ENCODE measurements at regions not wholly inside any gene's neighbourhood (a gene's known extent, or its start where the extent isn't known, plus 50 kb on each side); places are given as distances from the start of the nearest gene placed in this dataset.

GRCh38 chr3:159137949-159138348 lies 336.1 kb downstream of the MFSD1 start:
- H3K9ac ChIP-seq (ENCODE audit: low read depth, low read length), result no peak overlapping the region

GRCh38 chr3:159139326-159139725 lies 337.5 kb downstream of the MFSD1 start:
- H3K9ac ChIP-seq (ENCODE audit: low read depth, low read length), result no peak overlapping the region
- no peaks in the 10 kb centered on the region for H3K4me1 ChIP-seq (ENCODE audit: control insufficient read depth, insufficient read depth, low read length)
- H3K36me3 ChIP-seq (ENCODE audit: control insufficient read depth, insufficient read depth, low read length), result no peaks in the 10 kb centered on the region
- no peak overlapping the region for H3K4me3 ChIP-seq (ENCODE audit: low read depth, low read length)
- H3K27me3 ChIP-seq (ENCODE audit: control insufficient read depth, insufficient read depth, low read length), result no peaks in the 10 kb centered on the region
- no peaks in the 10 kb centered on the region for H3K9me3 ChIP-seq (ENCODE audit: control insufficient read depth, insufficient read depth, low read length)

More at GRCh38 chr3:159137949-159138348, 336.1 kb downstream of the MFSD1 start:
- no peaks in the 10 kb centered on the region for H3K36me3 ChIP-seq (ENCODE audit: control insufficient read depth, insufficient read depth, low read length)
- no peaks in the 10 kb centered on the region for H3K27me3 ChIP-seq (ENCODE audit: control insufficient read depth, insufficient read depth, low read length)
- no peak overlapping the region for H3K4me3 ChIP-seq (ENCODE audit: low read depth, low read length)
- H3K4me1 ChIP-seq (ENCODE audit: control insufficient read depth, insufficient read depth, low read length), result no peaks in the 10 kb centered on the region
- H3K9me3 ChIP-seq (ENCODE audit: control insufficient read depth, insufficient read depth, low read length), result no peaks in the 10 kb centered on the region

- H3K27me3 ChIP-seq (ENCODE audit: control insufficient read depth, insufficient read depth, low read length), result no peaks in the 10 kb centered on the region
- no peaks in the 10 kb centered on the region for H3K9me3 ChIP-seq (ENCODE audit: control insufficient read depth, insufficient read depth, low read length)
- no peak overlapping the region for H3K9ac ChIP-seq (ENCODE audit: low read depth, low read length)
- H3K4me3 ChIP-seq (ENCODE audit: low read depth, low read length), result no peak overlapping the region
- no peaks in the 10 kb centered on the region for H3K36me3 ChIP-seq (ENCODE audit: control insufficient read depth, insufficient read depth, low read length)
- H3K4me1 ChIP-seq (ENCODE audit: control insufficient read depth, insufficient read depth, low read length), result no peaks in the 10 kb centered on the region
These were observed 342.6 kb downstream of the MFSD1 start for GRCh38 chr3:159144472-159144871.

GRCh38 chr3:159144891-159145290 lies 343.0 kb downstream of the MFSD1 start:
- Histone ChIP-seq H3K27me3 (ENCODE audit: control insufficient read depth, insufficient read depth, low read length) (no peaks in the 10 kb centered on the region), H3K36me3 (ENCODE audit: control insufficient read depth, insufficient read depth, low read length) (no peaks in the 10 kb centered on the region), H3K4me3 (ENCODE audit: low read depth, low read length) (no peak overlapping the region), H3K9me3 (ENCODE audit: control insufficient read depth, insufficient read depth, low read length) (no peaks in the 10 kb centered on the region), H3K9ac (ENCODE audit: low read depth, low read length) (no peak overlapping the region), H3K4me1 (ENCODE audit: control insufficient read depth, insufficient read depth, low read length) (peaks cover under 1% of the 10 kb centered on the region)

- no peak overlapping the region for H3K4me3 ChIP-seq (ENCODE audit: low read depth, low read length)
- H3K9ac ChIP-seq (ENCODE audit: low read depth, low read length), result no peak overlapping the region
- H3K27me3 ChIP-seq (ENCODE audit: control insufficient read depth, insufficient read depth, low read length), result peaks cover 2% of the 10 kb centered on the region
- H3K9me3 ChIP-seq (ENCODE audit: control insufficient read depth, insufficient read depth, low read length), result no peaks in the 10 kb centered on the region
- H3K36me3 ChIP-seq (ENCODE audit: control insufficient read depth, insufficient read depth, low read length), result no peaks in the 10 kb centered on the region
- peaks cover 2% of the 10 kb centered on the region for H3K4me1 ChIP-seq (ENCODE audit: control insufficient read depth, insufficient read depth, low read length)
These were observed 344.5 kb downstream of the MFSD1 start for GRCh38 chr3:159146392-159146791.

GRCh38 chr3:159146856-159147435 lies 345.1 kb downstream of the MFSD1 start:
- H3K9ac ChIP-seq (ENCODE audit: low read depth, low read length), result no peak overlapping the region
- H3K27me3 ChIP-seq (ENCODE audit: control insufficient read depth, insufficient read depth, low read length), result peaks cover 2% of the 10 kb centered on the region
- H3K4me1 ChIP-seq (ENCODE audit: control insufficient read depth, insufficient read depth, low read length), result peaks cover 2% of the 10 kb centered on the region
- no peaks in the 10 kb centered on the region for H3K9me3 ChIP-seq (ENCODE audit: control insufficient read depth, insufficient read depth, low read length)
- H3K4me3 ChIP-seq (ENCODE audit: low read depth, low read length), result no peak overlapping the region
- no peaks in the 10 kb centered on the region for H3K36me3 ChIP-seq (ENCODE audit: control insufficient read depth, insufficient read depth, low read length)

- H3K4me1 ChIP-seq (ENCODE audit: control insufficient read depth, insufficient read depth, low read length), result peaks cover 2% of the 10 kb centered on the region
- H3K9me3 ChIP-seq (ENCODE audit: control insufficient read depth, insufficient read depth, low read length), result no peaks in the 10 kb centered on the region
- no peak overlapping the region for H3K4me3 ChIP-seq (ENCODE audit: low read depth, low read length)
- H3K9ac ChIP-seq (ENCODE audit: low read depth, low read length), result no peak overlapping the region
- H3K36me3 ChIP-seq (ENCODE audit: control insufficient read depth, insufficient read depth, low read length), result no peaks in the 10 kb centered on the region
- H3K27me3 ChIP-seq (ENCODE audit: control insufficient read depth, insufficient read depth, low read length), result peaks cover 2% of the 10 kb centered on the region
These were observed 346.0 kb downstream of the MFSD1 start for GRCh38 chr3:159147813-159148212.

- Histone ChIP-seq H3K9me3 (ENCODE audit: control insufficient read depth, insufficient read depth, low read length) (no peaks in the 10 kb centered on the region), H3K27me3 (ENCODE audit: control insufficient read depth, insufficient read depth, low read length) (peaks cover 2% of the 10 kb centered on the region), H3K36me3 (ENCODE audit: control insufficient read depth, insufficient read depth, low read length) (no peaks in the 10 kb centered on the region), H3K4me3 (ENCODE audit: low read depth, low read length) (no peak overlapping the region), H3K4me1 (ENCODE audit: control insufficient read depth, insufficient read depth, low read length) (peaks cover 2% of the 10 kb centered on the region), H3K9ac (ENCODE audit: low read depth, low read length) (no peak overlapping the region)
These were observed 346.6 kb downstream of the MFSD1 start for GRCh38 chr3:159148466-159148865.

- H3K4me3 ChIP-seq (ENCODE audit: low read depth, low read length), result no peak overlapping the region
- H3K27me3 ChIP-seq (ENCODE audit: control insufficient read depth, insufficient read depth, low read length), result peaks cover 2% of the 10 kb centered on the region
- H3K9me3 ChIP-seq (ENCODE audit: control insufficient read depth, insufficient read depth, low read length), result no peaks in the 10 kb centered on the region
- no peaks in the 10 kb centered on the region for H3K36me3 ChIP-seq (ENCODE audit: control insufficient read depth, insufficient read depth, low read length)
- no peak overlapping the region for H3K9ac ChIP-seq (ENCODE audit: low read depth, low read length)
- H3K4me1 ChIP-seq (ENCODE audit: control insufficient read depth, insufficient read depth, low read length), result peaks cover 2% of the 10 kb centered on the region
These were observed 347.3 kb downstream of the MFSD1 start for GRCh38 chr3:159149131-159149530.

- Histone ChIP-seq H3K4me1 (ENCODE audit: control insufficient read depth, insufficient read depth, low read length) (peaks cover 2% of the 10 kb centered on the region), H3K27me3 (ENCODE audit: control insufficient read depth, insufficient read depth, low read length) (peaks cover 2% of the 10 kb centered on the region), H3K9me3 (ENCODE audit: control insufficient read depth, insufficient read depth, low read length) (no peaks in the 10 kb centered on the region), H3K4me3 (ENCODE audit: low read depth, low read length) (no peak overlapping the region), H3K36me3 (ENCODE audit: control insufficient read depth, insufficient read depth, low read length) (no peaks in the 10 kb centered on the region), H3K9ac (ENCODE audit: low read depth, low read length) (no peak overlapping the region)
These were observed 347.8 kb downstream of the MFSD1 start for GRCh38 chr3:159149633-159150032.

- no peaks in the 10 kb centered on the region for H3K9me3 ChIP-seq (ENCODE audit: control insufficient read depth, insufficient read depth, low read length)
These were observed 348.3 kb downstream of the MFSD1 start for GRCh38 chr3:159150180-159150579.

GRCh38 chr3:159151130-159151529 lies 349.3 kb downstream of the MFSD1 start:
- Histone ChIP-seq H3K9ac (ENCODE audit: low read depth, low read length) (no peak overlapping the region), H3K36me3 (ENCODE audit: control insufficient read depth, insufficient read depth, low read length) (no peaks in the 10 kb centered on the region), H3K4me3 (ENCODE audit: low read depth, low read length) (no peak overlapping the region), H3K9me3 (ENCODE audit: control insufficient read depth, insufficient read depth, low read length) (no peaks in the 10 kb centered on the region), H3K4me1 (ENCODE audit: control insufficient read depth, insufficient read depth, low read length) (peaks cover 2% of the 10 kb centered on the region), H3K27me3 (ENCODE audit: control insufficient read depth, insufficient read depth, low read length) (peaks cover 2% of the 10 kb centered on the region)

More at GRCh38 chr3:159150180-159150579, 348.3 kb downstream of the MFSD1 start:
- Histone ChIP-seq H3K36me3 (ENCODE audit: control insufficient read depth, insufficient read depth, low read length) (no peaks in the 10 kb centered on the region), H3K4me1 (ENCODE audit: control insufficient read depth, insufficient read depth, low read length) (peaks cover 2% of the 10 kb centered on the region), H3K9ac (ENCODE audit: low read depth, low read length) (no peak overlapping the region), H3K27me3 (ENCODE audit: control insufficient read depth, insufficient read depth, low read length) (peaks cover 2% of the 10 kb centered on the region), H3K4me3 (ENCODE audit: low read depth, low read length) (no peak overlapping the region)
